ENCODE measurements at regions not wholly inside any gene's neighbourhood (a gene's known extent, or its start where the extent isn't known, plus 50 kb on each side); places are given as distances from the start of the nearest gene placed in this dataset.

DNA sequence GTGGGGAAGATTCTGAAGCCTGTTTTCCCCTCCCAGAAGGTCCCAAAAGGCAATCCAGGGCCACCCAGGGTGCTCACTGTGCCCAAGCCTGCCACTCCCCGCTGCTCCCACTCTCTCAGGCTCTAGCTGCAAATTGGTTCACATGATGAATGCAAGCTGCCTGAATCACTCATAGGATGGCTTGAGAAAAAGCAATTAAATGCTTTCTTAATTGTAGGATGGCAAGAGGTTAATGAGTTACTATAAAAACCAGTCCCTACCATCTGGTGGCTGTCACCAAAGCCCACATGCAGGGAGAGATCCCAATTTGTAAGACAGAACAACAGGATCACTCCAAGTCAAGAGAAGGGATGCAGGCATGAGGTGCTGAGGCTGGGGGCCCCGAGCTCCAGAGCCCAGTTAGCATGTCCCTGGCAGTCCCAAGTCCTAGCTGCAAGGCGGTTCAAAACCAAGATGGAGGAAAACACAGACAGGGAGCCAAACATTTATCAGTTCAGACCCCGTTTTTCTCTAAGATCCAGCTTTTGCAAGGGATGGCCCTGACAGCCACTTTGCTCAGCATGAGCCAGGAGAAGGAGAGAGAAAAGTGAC lies 207.1 kb downstream of the UACA start:
- no peaks in the 10 kb centered on the region for H3K36me3 ChIP-seq (ENCODE audit: control insufficient read depth, insufficient read depth, low read length)
- TF ChIP-seq, protein P1, sequence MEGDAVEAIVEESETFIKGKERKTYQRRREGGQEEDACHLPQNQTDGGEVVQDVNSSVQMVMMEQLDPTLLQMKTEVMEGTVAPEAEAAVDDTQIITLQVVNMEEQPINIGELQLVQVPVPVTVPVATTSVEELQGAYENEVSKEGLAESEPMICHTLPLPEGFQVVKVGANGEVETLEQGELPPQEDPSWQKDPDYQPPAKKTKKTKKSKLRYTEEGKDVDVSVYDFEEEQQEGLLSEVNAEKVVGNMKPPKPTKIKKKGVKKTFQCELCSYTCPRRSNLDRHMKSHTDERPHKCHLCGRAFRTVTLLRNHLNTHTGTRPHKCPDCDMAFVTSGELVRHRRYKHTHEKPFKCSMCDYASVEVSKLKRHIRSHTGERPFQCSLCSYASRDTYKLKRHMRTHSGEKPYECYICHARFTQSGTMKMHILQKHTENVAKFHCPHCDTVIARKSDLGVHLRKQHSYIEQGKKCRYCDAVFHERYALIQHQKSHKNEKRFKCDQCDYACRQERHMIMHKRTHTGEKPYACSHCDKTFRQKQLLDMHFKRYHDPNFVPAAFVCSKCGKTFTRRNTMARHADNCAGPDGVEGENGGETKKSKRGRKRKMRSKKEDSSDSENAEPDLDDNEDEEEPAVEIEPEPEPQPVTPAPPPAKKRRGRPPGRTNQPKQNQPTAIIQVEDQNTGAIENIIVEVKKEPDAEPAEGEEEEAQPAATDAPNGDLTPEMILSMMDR (IDR thresholded peaks at IDR 0.05; ENCODE audit: insufficient read depth, low read length, poor library complexity, severe bottlenecking), result no peak

DNA sequence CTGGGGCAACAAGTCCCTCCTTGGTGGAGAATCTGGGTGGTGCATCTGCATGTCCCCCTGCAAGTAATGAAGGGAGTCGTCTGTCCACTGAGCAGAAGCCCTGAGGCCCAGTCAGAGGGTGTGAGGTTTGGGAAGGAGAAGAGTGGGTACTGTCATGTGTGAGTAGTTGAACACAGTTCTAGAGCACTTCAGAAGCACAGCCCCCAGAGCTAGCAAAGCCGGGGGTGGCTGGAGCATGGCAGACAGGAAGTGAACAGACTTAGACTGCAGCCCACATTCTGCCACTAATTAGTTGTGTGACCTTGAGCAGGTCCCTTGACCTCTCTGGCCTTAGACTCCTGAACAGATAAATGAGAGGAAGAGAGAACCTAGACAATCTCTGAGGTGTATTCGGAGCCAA lies 207.6 kb downstream of the UACA start:
- TF ChIP-seq, protein P1 (IDR thresholded peaks at IDR 0.05; ENCODE audit: insufficient read depth, low read length, poor library complexity, severe bottlenecking), result no peak
- Histone ChIP-seq H3K4me3 (ENCODE audit: low read depth, low read length) (no peak overlapping the region), H3K36me3 (ENCODE audit: control insufficient read depth, insufficient read depth, low read length) (no peaks in the 10 kb centered on the region), H3K27me3 (ENCODE audit: control insufficient read depth, insufficient read depth, low read length) (peaks cover 8% of the 10 kb centered on the region)
- DNase-seq (ENCODE audit: low read depth), result no peak

More for the DNA sequence above, 207.1 kb downstream of the UACA start:
- H3K4me3 ChIP-seq (ENCODE audit: low read depth, low read length), result no peak overlapping the region
- peaks cover 8% of the 10 kb centered on the region for H3K27me3 ChIP-seq (ENCODE audit: control insufficient read depth, insufficient read depth, low read length)
- DNase-seq (ENCODE audit: low read depth), result no peak

- Histone ChIP-seq H3K27me3 (ENCODE audit: control insufficient read depth, insufficient read depth, low read length) (peaks cover 5% of the 10 kb centered on the region), H3K4me3 (ENCODE audit: low read depth, low read length) (no peak overlapping the region), H3K36me3 (ENCODE audit: control insufficient read depth, insufficient read depth, low read length) (no peaks in the 10 kb centered on the region)
- TF ChIP-seq, protein P1 (IDR thresholded peaks at IDR 0.05; ENCODE audit: insufficient read depth, low read length, poor library complexity, severe bottlenecking), result no peak
- DNase-seq (ENCODE audit: low read depth), result no peak
These were observed 215.4 kb downstream of the UACA start for GRCh38 chr15:70547846-70548487.

DNA sequence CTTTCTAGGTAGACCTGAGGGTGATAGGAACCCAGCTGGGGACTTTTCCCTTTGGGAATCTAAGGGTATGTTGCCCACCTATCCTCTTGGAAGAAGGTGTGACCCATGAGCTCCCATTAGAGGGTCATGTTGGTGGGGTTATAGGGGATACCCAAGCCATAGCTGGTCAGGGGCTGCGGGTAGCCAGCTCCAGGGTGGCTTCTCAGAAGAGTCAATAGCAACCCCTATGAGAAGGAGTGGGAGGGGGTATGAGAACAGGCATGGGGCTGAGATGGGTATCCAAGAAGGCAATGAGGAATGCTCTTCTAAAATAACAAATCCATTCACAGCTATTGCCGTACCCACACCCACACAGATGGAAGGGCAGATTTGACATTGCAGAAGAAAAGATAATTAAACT lies 217.8 kb downstream of the UACA start:
- TF ChIP-seq, protein P1 (IDR thresholded peaks at IDR 0.05; ENCODE audit: insufficient read depth, low read length, poor library complexity, severe bottlenecking), result no peak
- no peak for DNase-seq (ENCODE audit: low read depth)
- Histone ChIP-seq H3K36me3 (ENCODE audit: control insufficient read depth, insufficient read depth, low read length) (no peaks in the 10 kb centered on the region), H3K4me3 (ENCODE audit: low read depth, low read length) (no peak overlapping the region), H3K27me3 (ENCODE audit: control insufficient read depth, insufficient read depth, low read length) (no peaks in the 10 kb centered on the region)

DNA sequence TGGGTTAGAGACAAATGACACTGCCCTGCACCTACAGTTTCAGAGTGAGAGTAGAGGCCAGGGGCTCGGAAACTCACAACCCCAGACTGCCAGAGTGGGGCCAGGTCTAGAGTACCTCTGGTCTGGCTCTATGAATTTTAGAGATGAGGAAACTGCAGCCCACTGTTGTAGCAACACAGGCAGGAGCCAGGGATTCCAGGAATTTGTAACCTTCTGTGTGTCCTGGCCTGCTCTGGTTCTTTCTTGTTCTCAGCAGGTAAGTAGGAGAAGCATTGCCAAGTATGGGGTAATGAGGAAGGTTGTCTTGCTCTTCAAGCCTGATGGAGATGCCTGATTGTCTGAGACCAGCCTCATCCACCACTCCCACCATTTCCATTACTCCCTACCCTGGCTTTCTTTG lies 221.8 kb downstream of the UACA start:
- no peaks in the 10 kb centered on the region for H3K27me3 ChIP-seq (ENCODE audit: control insufficient read depth, insufficient read depth, low read length)
- TF ChIP-seq, protein P1 (IDR thresholded peaks at IDR 0.05; ENCODE audit: insufficient read depth, low read length, poor library complexity, severe bottlenecking), result no peak
- H3K4me3 ChIP-seq (ENCODE audit: low read depth, low read length), result no peak overlapping the region
- H3K36me3 ChIP-seq (ENCODE audit: control insufficient read depth, insufficient read depth, low read length), result no peaks in the 10 kb centered on the region
- no peak for DNase-seq (ENCODE audit: low read depth)
